T-helper 17 cell (primary cell): ENCODE measurements at regions not wholly inside any gene's neighbourhood (a gene's known extent, or its start where the extent isn't known, plus 50 kb on each side); places are given as distances from the start of the nearest gene placed in this dataset.

ENCODE experiments used
- ATAC-seq: fragments of 150-1000 bp; cut with Tn5 transposase; 2 replicates; pipeline ENCODE4 v1.10.0; 2021; ENCODE audit warnings: mild to moderate bottlenecking, moderate library complexity
- DNase-seq, 3 donors: peaks; one replicate each; pipeline versions ENCODE4 v3.0.0 to v3.0.0-alpha.2; 2020 to 2021
- H3K9me3 ChIP-seq: one replicate; pipeline ENCODE4 v1.7.0; 2013; ENCODE audit warnings: low read length, mild to moderate bottlenecking; ENCODE audit not compliant: control insufficient read depth, poor library complexity, severe bottlenecking
- H3K27ac Mint-ChIP-seq: one replicate; pipeline ENCODE4 v1.8.0; 2022; ENCODE audit warnings: mild to moderate bottlenecking, moderate library complexity, mixed read lengths
- H3K27me3 Mint-ChIP-seq: one replicate; pipeline ENCODE4 v1.8.0; 2022; ENCODE audit warnings: mixed read lengths
- H3K36me3 Mint-ChIP-seq: one replicate; pipeline ENCODE4 v1.8.0; 2022; ENCODE audit warnings: low read depth, mixed read lengths
- H3K4me1 Mint-ChIP-seq: one replicate; pipeline ENCODE4 v1.8.0; 2022; ENCODE audit warnings: mild to moderate bottlenecking, mixed read lengths
- H3K4me3 Mint-ChIP-seq: one replicate; pipeline ENCODE4 v1.8.0; 2022; ENCODE audit warnings: mild to moderate bottlenecking, moderate library complexity, mixed read lengths

- H3K4me1 Mint-ChIP-seq, result no peaks in the 10 kb centered on the region
- peaks cover 9% of the 10 kb centered on the region for H3K27me3 Mint-ChIP-seq
- no peak for ATAC-seq
- H3K4me3 Mint-ChIP-seq, result no peak overlapping the region
- no peak for DNase-seq
- no peaks in the 10 kb centered on the region for H3K9me3 ChIP-seq
- no peaks in the 10 kb centered on the region for H3K36me3 Mint-ChIP-seq
- no peak overlapping the region for H3K27ac Mint-ChIP-seq
These were observed 238.4 kb downstream of the PLPP3 start for GRCh38 chr1:56340977-56341376.

GRCh38 chr1:56339786-56340465 lies 239.4 kb downstream of the PLPP3 start:
- Mint-ChIP-seq H3K4me1 (no peaks in the 10 kb centered on the region), H3K27ac (no peak overlapping the region), H3K27me3 (peaks cover 9% of the 10 kb centered on the region), H3K4me3 (no peak overlapping the region), H3K36me3 (no peaks in the 10 kb centered on the region)
- no peak for DNase-seq
- H3K9me3 ChIP-seq, result no peaks in the 10 kb centered on the region
- no peak for ATAC-seq

GRCh38 chr1:56339093-56339492 lies 240.3 kb downstream of the PLPP3 start:
- H3K9me3 ChIP-seq, result no peaks in the 10 kb centered on the region
- DNase-seq (no peak), ATAC-seq (no peak)
- Mint-ChIP-seq H3K27me3 (peaks cover 9% of the 10 kb centered on the region), H3K27ac (no peak overlapping the region), H3K4me3 (no peak overlapping the region), H3K36me3 (no peaks in the 10 kb centered on the region), H3K4me1 (no peaks in the 10 kb centered on the region)

GRCh38 chr1:56336982-56337381 lies 242.4 kb downstream of the PLPP3 start:
- Mint-ChIP-seq H3K4me3 (no peak overlapping the region), H3K27me3 (peaks cover 11% of the 10 kb centered on the region), H3K4me1 (no peaks in the 10 kb centered on the region), H3K36me3 (no peaks in the 10 kb centered on the region), H3K27ac (no peak overlapping the region)
- no peak for DNase-seq
- ATAC-seq, result no peak
- H3K9me3 ChIP-seq, result no peaks in the 10 kb centered on the region

GRCh38 chr1:56335394-56335793 lies 244.0 kb downstream of the PLPP3 start:
- peaks cover 10% of the 10 kb centered on the region for H3K27me3 Mint-ChIP-seq
- no peak for DNase-seq
- no peaks in the 10 kb centered on the region for H3K36me3 Mint-ChIP-seq
- H3K9me3 ChIP-seq, result no peaks in the 10 kb centered on the region
- H3K27ac Mint-ChIP-seq, result no peak overlapping the region
- no peak for ATAC-seq
- no peak overlapping the region for H3K4me3 Mint-ChIP-seq
- H3K4me1 Mint-ChIP-seq, result no peaks in the 10 kb centered on the region

- peaks cover 4% of the 10 kb centered on the region for H3K27me3 Mint-ChIP-seq
- H3K4me3 Mint-ChIP-seq, result no peak overlapping the region
- DNase-seq (no peak), ATAC-seq (no peak)
- no peak overlapping the region for H3K27ac Mint-ChIP-seq
- H3K36me3 Mint-ChIP-seq, result no peaks in the 10 kb centered on the region
- no peaks in the 10 kb centered on the region for H3K4me1 Mint-ChIP-seq
- H3K9me3 ChIP-seq, result no peaks in the 10 kb centered on the region
These were observed 245.3 kb downstream of the PLPP3 start for GRCh38 chr1:56334047-56334446.

GRCh38 chr1:56333461-56333860 lies 245.9 kb downstream of the PLPP3 start:
- no peaks in the 10 kb centered on the region for H3K36me3 Mint-ChIP-seq
- H3K9me3 ChIP-seq, result no peaks in the 10 kb centered on the region
- ATAC-seq, result no peak
- peaks cover 4% of the 10 kb centered on the region for H3K27me3 Mint-ChIP-seq
- no peak overlapping the region for H3K4me3 Mint-ChIP-seq
- no peak overlapping the region for H3K27ac Mint-ChIP-seq
- DNase-seq, result no peak
- H3K4me1 Mint-ChIP-seq, result no peaks in the 10 kb centered on the region

GRCh38 chr1:56331892-56332567 lies 247.3 kb downstream of the PLPP3 start:
- Mint-ChIP-seq H3K4me3 (no peak overlapping the region), H3K36me3 (no peaks in the 10 kb centered on the region), H3K4me1 (no peaks in the 10 kb centered on the region), H3K27ac (no peak overlapping the region), H3K27me3 (peaks cover 4% of the 10 kb centered on the region)
- ATAC-seq, result no peak
- no peaks in the 10 kb centered on the region for H3K9me3 ChIP-seq
- DNase-seq, result no peak

- no peak for DNase-seq
- ATAC-seq, result no peak
- no peaks in the 10 kb centered on the region for H3K9me3 ChIP-seq
- no peak overlapping the region for H3K4me3 Mint-ChIP-seq
- H3K27ac Mint-ChIP-seq, result no peak overlapping the region
- no peaks in the 10 kb centered on the region for H3K36me3 Mint-ChIP-seq
- no peaks in the 10 kb centered on the region for H3K4me1 Mint-ChIP-seq
- peaks cover 4% of the 10 kb centered on the region for H3K27me3 Mint-ChIP-seq
These were observed 248.0 kb downstream of the PLPP3 start for GRCh38 chr1:56331207-56331891.

GRCh38 chr1:56330391-56331026 lies 248.9 kb downstream of the PLPP3 start:
- no peaks in the 10 kb centered on the region for H3K4me1 Mint-ChIP-seq
- ATAC-seq (no peak), DNase-seq (no peak)
- H3K27me3 Mint-ChIP-seq, result peaks cover 4% of the 10 kb centered on the region
- no peaks in the 10 kb centered on the region for H3K36me3 Mint-ChIP-seq
- H3K9me3 ChIP-seq, result no peaks in the 10 kb centered on the region
- no peak overlapping the region for H3K4me3 Mint-ChIP-seq
- no peak overlapping the region for H3K27ac Mint-ChIP-seq

GRCh38 chr1:56329970-56330369 lies 249.4 kb downstream of the PLPP3 start:
- Mint-ChIP-seq H3K4me3 (no peak overlapping the region), H3K27ac (no peak overlapping the region), H3K4me1 (no peaks in the 10 kb centered on the region), H3K36me3 (no peaks in the 10 kb centered on the region), H3K27me3 (peaks cover 4% of the 10 kb centered on the region)
- DNase-seq (no peak), ATAC-seq (no peak)
- H3K9me3 ChIP-seq, result no peaks in the 10 kb centered on the region

- DNase-seq, result no peak
- H3K36me3 Mint-ChIP-seq, result no peaks in the 10 kb centered on the region
- H3K9me3 ChIP-seq, result no peaks in the 10 kb centered on the region
- peaks cover 4% of the 10 kb centered on the region for H3K27me3 Mint-ChIP-seq
- no peak for ATAC-seq
- H3K27ac Mint-ChIP-seq, result no peak overlapping the region
- H3K4me3 Mint-ChIP-seq, result no peak overlapping the region
- H3K4me1 Mint-ChIP-seq, result no peaks in the 10 kb centered on the region
These were observed 252.2 kb downstream of the PLPP3 start for GRCh38 chr1:56327195-56327594.

GRCh38 chr1:56326056-56326455 lies 253.3 kb downstream of the PLPP3 start:
- ATAC-seq, result no peak
- H3K4me3 Mint-ChIP-seq, result no peak overlapping the region
- no peaks in the 10 kb centered on the region for H3K36me3 Mint-ChIP-seq

More at GRCh38 chr1:56326056-56326455, 253.3 kb downstream of the PLPP3 start:
- DNase-seq, result no peak
- no peaks in the 10 kb centered on the region for H3K9me3 ChIP-seq
- Mint-ChIP-seq H3K27me3 (no peaks in the 10 kb centered on the region), H3K27ac (no peak overlapping the region), H3K4me1 (no peaks in the 10 kb centered on the region)
